GM23338 (cell line): ENCODE measurements at regions not wholly inside any gene's neighbourhood (a gene's known extent, or its start where the extent isn't known, plus 50 kb on each side); places are given as distances from the start of the nearest gene placed in this dataset.

Experiments used
- CREB1 ChIP-seq: fragments of 250-450 bp; sonication (Bioruptor Pico); IDR thresholded peaks from 2 replicates; pipeline ENCODE4 v1.5.0; 2020; ENCODE audit warnings: low read depth, mild to moderate bottlenecking, moderate library complexity
- EZH2 ChIP-seq: fragments of 200-600 bp; sonication (generic); IDR thresholded peaks from one replicate; pipeline ENCODE4 v1.8.0; 2017; ENCODE audit warnings: antibody characterized with exemption, mild to moderate bottlenecking, low read depth; ENCODE audit not compliant: unreplicated experiment
- JUNB ChIP-seq: IDR thresholded peaks from one replicate; pipeline ENCODE4 v1.6.1; 2016; ENCODE audit warnings: antibody characterized with exemption; ENCODE audit not compliant: unreplicated experiment
- NANOG ChIP-seq: IDR thresholded peaks from 2 replicates; pipeline ENCODE4 v1.6.1; 2016; ENCODE audit warnings: antibody characterized with exemption, borderline replicate concordance
- POLR2AphosphoS5 ChIP-seq: IDR thresholded peaks from 2 replicates; pipeline ENCODE4 v1.6.1; 2016; ENCODE audit warnings: antibody characterized with exemption, low read depth
- STAT1 ChIP-seq: IDR thresholded peaks from one replicate; pipeline ENCODE4 v1.6.1; 2016; ENCODE audit warnings: antibody characterized with exemption; ENCODE audit not compliant: unreplicated experiment
- TF ChIP-seq, protein P1 (sequence below), 2 experiments: fragments of 200-600 bp in 1 of 2; sonication (generic) in 1 of 2; conservative IDR thresholded peaks; 2 replicates each; pipeline versions ENCODE4 v1.5.1 to v1.6.1; 2016 to 2017; ENCODE audit warnings: antibody characterized with exemption in 2 of 2, low read depth in 2 of 2, mild to moderate bottlenecking in 2 of 2, moderate library complexity in 1 of 2
- TF ChIP-seq, protein P2 (sequence below): IDR thresholded peaks from one replicate; pipeline ENCODE4 v1.6.1; 2018; ENCODE audit warnings: antibody characterized with exemption; ENCODE audit not compliant: unreplicated experiment
- TF ChIP-seq, protein P3 (sequence below): fragments of 250-450 bp; sonication (Bioruptor Pico); IDR thresholded peaks from 2 replicates; pipeline ENCODE4 v1.5.0; 2020; ENCODE audit warnings: mild to moderate bottlenecking, moderate library complexity

DNA sequence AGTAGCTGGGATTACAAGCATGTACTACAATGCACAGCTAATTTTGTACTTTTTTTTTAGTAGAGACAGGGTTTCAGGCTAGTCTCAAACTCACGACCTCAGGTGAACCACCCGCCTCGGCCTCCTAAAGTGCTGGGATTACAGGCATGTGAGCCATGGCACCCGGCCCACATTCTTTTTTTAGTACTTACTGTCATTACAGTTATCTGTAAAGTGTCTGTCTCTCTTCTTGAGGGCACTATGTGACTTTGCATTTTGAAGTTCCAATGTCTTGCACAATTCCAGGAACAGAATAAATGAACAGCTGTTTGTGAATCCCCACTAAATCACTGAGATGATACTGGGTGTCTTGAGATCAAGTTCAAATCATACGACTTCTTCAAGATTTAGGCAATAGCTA is 1540.3 kb downstream of the CDH11 start:
- TF ChIP-seq STAT1: no peak
- TF ChIP-seq, protein P1, sequence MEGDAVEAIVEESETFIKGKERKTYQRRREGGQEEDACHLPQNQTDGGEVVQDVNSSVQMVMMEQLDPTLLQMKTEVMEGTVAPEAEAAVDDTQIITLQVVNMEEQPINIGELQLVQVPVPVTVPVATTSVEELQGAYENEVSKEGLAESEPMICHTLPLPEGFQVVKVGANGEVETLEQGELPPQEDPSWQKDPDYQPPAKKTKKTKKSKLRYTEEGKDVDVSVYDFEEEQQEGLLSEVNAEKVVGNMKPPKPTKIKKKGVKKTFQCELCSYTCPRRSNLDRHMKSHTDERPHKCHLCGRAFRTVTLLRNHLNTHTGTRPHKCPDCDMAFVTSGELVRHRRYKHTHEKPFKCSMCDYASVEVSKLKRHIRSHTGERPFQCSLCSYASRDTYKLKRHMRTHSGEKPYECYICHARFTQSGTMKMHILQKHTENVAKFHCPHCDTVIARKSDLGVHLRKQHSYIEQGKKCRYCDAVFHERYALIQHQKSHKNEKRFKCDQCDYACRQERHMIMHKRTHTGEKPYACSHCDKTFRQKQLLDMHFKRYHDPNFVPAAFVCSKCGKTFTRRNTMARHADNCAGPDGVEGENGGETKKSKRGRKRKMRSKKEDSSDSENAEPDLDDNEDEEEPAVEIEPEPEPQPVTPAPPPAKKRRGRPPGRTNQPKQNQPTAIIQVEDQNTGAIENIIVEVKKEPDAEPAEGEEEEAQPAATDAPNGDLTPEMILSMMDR (conservative IDR thresholded peaks at IDR 0.05; ENCODE audit: low read depth in 2 of 2): no peak
- no peak for TF ChIP-seq POLR2AphosphoS5
- TF ChIP-seq EZH2: no peak
- TF ChIP-seq, protein P2, sequence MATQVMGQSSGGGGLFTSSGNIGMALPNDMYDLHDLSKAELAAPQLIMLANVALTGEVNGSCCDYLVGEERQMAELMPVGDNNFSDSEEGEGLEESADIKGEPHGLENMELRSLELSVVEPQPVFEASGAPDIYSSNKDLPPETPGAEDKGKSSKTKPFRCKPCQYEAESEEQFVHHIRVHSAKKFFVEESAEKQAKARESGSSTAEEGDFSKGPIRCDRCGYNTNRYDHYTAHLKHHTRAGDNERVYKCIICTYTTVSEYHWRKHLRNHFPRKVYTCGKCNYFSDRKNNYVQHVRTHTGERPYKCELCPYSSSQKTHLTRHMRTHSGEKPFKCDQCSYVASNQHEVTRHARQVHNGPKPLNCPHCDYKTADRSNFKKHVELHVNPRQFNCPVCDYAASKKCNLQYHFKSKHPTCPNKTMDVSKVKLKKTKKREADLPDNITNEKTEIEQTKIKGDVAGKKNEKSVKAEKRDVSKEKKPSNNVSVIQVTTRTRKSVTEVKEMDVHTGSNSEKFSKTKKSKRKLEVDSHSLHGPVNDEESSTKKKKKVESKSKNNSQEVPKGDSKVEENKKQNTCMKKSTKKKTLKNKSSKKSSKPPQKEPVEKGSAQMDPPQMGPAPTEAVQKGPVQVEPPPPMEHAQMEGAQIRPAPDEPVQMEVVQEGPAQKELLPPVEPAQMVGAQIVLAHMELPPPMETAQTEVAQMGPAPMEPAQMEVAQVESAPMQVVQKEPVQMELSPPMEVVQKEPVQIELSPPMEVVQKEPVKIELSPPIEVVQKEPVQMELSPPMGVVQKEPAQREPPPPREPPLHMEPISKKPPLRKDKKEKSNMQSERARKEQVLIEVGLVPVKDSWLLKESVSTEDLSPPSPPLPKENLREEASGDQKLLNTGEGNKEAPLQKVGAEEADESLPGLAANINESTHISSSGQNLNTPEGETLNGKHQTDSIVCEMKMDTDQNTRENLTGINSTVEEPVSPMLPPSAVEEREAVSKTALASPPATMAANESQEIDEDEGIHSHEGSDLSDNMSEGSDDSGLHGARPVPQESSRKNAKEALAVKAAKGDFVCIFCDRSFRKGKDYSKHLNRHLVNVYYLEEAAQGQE: no peak
- no peak for TF ChIP-seq CREB1
- no peak for TF ChIP-seq NANOG
- TF ChIP-seq, protein P3, sequence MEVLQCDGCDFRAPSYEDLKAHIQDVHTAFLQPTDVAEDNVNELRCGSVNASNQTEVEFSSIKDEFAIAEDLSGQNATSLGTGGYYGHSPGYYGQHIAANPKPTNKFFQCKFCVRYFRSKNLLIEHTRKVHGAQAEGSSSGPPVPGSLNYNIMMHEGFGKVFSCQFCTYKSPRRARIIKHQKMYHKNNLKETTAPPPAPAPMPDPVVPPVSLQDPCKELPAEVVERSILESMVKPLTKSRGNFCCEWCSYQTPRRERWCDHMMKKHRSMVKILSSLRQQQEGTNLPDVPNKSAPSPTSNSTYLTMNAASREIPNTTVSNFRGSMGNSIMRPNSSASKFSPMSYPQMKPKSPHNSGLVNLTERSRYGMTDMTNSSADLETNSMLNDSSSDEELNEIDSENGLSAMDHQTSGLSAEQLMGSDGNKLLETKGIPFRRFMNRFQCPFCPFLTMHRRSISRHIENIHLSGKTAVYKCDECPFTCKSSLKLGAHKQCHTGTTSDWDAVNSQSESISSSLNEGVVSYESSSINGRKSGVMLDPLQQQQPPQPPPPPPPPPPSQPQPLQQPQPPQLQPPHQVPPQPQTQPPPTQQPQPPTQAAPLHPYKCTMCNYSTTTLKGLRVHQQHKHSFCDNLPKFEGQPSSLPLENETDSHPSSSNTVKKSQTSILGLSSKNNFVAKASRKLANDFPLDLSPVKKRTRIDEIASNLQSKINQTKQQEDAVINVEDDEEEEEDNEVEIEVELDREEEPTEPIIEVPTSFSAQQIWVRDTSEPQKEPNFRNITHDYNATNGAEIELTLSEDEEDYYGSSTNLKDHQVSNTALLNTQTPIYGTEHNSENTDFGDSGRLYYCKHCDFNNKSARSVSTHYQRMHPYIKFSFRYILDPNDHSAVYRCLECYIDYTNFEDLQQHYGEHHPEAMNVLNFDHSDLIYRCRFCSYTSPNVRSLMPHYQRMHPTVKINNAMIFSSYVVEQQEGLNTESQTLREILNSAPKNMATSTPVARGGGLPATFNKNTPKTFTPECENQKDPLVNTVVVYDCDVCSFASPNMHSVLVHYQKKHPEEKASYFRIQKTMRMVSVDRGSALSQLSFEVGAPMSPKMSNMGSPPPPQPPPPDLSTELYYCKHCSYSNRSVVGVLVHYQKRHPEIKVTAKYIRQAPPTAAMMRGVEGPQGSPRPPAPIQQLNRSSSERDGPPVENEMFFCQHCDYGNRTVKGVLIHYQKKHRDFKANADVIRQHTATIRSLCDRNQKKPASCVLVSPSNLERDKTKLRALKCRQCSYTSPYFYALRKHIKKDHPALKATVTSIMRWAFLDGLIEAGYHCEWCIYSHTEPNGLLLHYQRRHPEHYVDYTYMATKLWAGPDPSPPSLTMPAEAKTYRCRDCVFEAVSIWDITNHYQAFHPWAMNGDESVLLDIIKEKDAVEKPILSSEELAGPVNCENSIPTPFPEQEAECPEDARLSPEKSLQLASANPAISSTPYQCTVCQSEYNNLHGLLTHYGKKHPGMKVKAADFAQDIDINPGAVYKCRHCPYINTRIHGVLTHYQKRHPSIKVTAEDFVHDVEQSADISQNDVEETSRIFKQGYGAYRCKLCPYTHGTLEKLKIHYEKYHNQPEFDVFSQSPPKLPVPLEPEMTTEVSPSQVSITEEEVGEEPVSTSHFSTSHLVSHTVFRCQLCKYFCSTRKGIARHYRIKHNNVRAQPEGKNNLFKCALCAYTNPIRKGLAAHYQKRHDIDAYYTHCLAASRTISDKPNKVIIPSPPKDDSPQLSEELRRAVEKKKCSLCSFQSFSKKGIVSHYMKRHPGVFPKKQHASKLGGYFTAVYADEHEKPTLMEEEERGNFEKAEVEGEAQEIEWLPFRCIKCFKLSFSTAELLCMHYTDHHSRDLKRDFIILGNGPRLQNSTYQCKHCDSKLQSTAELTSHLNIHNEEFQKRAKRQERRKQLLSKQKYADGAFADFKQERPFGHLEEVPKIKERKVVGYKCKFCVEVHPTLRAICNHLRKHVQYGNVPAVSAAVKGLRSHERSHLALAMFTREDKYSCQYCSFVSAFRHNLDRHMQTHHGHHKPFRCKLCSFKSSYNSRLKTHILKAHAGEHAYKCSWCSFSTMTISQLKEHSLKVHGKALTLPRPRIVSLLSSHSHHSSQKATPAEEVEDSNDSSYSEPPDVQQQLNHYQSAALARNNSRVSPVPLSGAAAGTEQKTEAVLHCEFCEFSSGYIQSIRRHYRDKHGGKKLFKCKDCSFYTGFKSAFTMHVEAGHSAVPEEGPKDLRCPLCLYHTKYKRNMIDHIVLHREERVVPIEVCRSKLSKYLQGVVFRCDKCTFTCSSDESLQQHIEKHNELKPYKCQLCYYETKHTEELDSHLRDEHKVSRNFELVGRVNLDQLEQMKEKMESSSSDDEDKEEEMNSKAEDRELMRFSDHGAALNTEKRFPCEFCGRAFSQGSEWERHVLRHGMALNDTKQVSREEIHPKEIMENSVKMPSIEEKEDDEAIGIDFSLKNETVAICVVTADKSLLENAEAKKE (CRISPR knock-in tag): no peak
- no peak for TF ChIP-seq JUNB
